ENCODE measurements at regions not wholly inside any gene's neighbourhood (a gene's known extent, or its start where the extent isn't known, plus 50 kb on each side); places are given as distances from the start of the nearest gene placed in this dataset.

GRCh38 chr20:4533368-4534133, 152.7 kb upstream of the PRNP start:
- Histone ChIP-seq H3K4me1 (ENCODE audit: low read depth) (no peaks in the 10 kb centered on the region), H3K27ac (no peak overlapping the region), H3K36me3 (no peaks in the 10 kb centered on the region), H3K4me3 (no peak overlapping the region), H3K27me3 (no peaks in the 10 kb centered on the region), H3K9me3 (ENCODE audit: low read depth) (no peaks in the 10 kb centered on the region)
- no peak for DNase-seq (ENCODE audit: low read depth in 1 of 2, low spot score in 1 of 2)
- no peak for TF ChIP-seq CTCF (IDR thresholded peaks at IDR 0.05; ENCODE audit: low read depth, low read length)

- no peak for DNase-seq (ENCODE audit: low read depth in 1 of 2, low spot score in 1 of 2)
- Histone ChIP-seq H3K27me3 (no peaks in the 10 kb centered on the region), H3K4me3 (no peak overlapping the region), H3K4me1 (ENCODE audit: low read depth) (no peaks in the 10 kb centered on the region), H3K9me3 (ENCODE audit: low read depth) (no peaks in the 10 kb centered on the region), H3K36me3 (no peaks in the 10 kb centered on the region), H3K27ac (no peak overlapping the region)
- no peak for TF ChIP-seq CTCF (IDR thresholded peaks at IDR 0.05; ENCODE audit: low read depth, low read length)
These were observed 153.5 kb upstream of the PRNP start for GRCh38 chr20:4532772-4533171.

- H3K4me1 ChIP-seq (ENCODE audit: low read depth), result no peaks in the 10 kb centered on the region
- no peaks in the 10 kb centered on the region for H3K27me3 ChIP-seq
- TF ChIP-seq CTCF (IDR thresholded peaks at IDR 0.05; ENCODE audit: low read depth, low read length), result no peak
- DNase-seq (ENCODE audit: low read depth in 1 of 2, low spot score in 1 of 2), result no peak
- no peak overlapping the region for H3K4me3 ChIP-seq
- no peak overlapping the region for H3K27ac ChIP-seq
- H3K36me3 ChIP-seq, result no peaks in the 10 kb centered on the region
- H3K9me3 ChIP-seq (ENCODE audit: low read depth), result no peaks in the 10 kb centered on the region
These were observed 161.5 kb upstream of the PRNP start for GRCh38 chr20:4524792-4525191.

GRCh38 chr20:4524307-4524706, 161.9 kb upstream of the PRNP start:
- Histone ChIP-seq H3K4me1 (ENCODE audit: low read depth) (no peaks in the 10 kb centered on the region), H3K4me3 (no peak overlapping the region), H3K36me3 (no peaks in the 10 kb centered on the region), H3K9me3 (ENCODE audit: low read depth) (no peaks in the 10 kb centered on the region), H3K27ac (no peak overlapping the region), H3K27me3 (no peaks in the 10 kb centered on the region)
- no peak for DNase-seq (ENCODE audit: low read depth in 1 of 2, low spot score in 1 of 2)
- TF ChIP-seq CTCF (IDR thresholded peaks at IDR 0.05; ENCODE audit: low read depth, low read length), result no peak

- no peaks in the 10 kb centered on the region for H3K4me1 ChIP-seq (ENCODE audit: low read depth)
- TF ChIP-seq CTCF (IDR thresholded peaks at IDR 0.05; ENCODE audit: low read depth, low read length), result no peak
- H3K36me3 ChIP-seq, result no peaks in the 10 kb centered on the region
- H3K9me3 ChIP-seq (ENCODE audit: low read depth), result no peaks in the 10 kb centered on the region
- H3K27me3 ChIP-seq, result no peaks in the 10 kb centered on the region
- no peak overlapping the region for H3K4me3 ChIP-seq
- H3K27ac ChIP-seq, result no peak overlapping the region
- no peak for DNase-seq (ENCODE audit: low read depth in 1 of 2, low spot score in 1 of 2)
These were observed 163.9 kb upstream of the PRNP start for GRCh38 chr20:4522310-4522709.
